Brain microvascular endothelial cell (primary cell): ENCODE measurements at regions not wholly inside any gene's neighbourhood (a gene's known extent, or its start where the extent isn't known, plus 50 kb on each side); places are given as distances from the start of the nearest gene placed in this dataset.
"Not testable (repeated sequence)": the region's sequence is repeated elsewhere in the genome, so short reads cannot be mapped to it uniquely, and the experiment has no call there.

Source experiments
- DNase-seq: peaks from one replicate; pipeline ENCODE4 v3.0.0-alpha.2; 2020
- H3K27ac ChIP-seq: fragments of 250-450 bp; sonication (Bioruptor Pico); 2 replicates; pipeline ENCODE4 v1.5.1; 2020; ENCODE audit warnings: mild to moderate bottlenecking, moderate library complexity
- H3K27me3 ChIP-seq: fragments of 250-450 bp; sonication (Bioruptor Pico); replicated peaks from 2 replicates; pipeline ENCODE4 v1.5.1; 2020; ENCODE audit warnings: mild to moderate bottlenecking
- H3K36me3 ChIP-seq: fragments of 250-450 bp; sonication (Bioruptor Pico); replicated peaks from 2 replicates; pipeline ENCODE4 v1.5.1; 2020; ENCODE audit warnings: mild to moderate bottlenecking
- H3K4me3 ChIP-seq: 2 replicates; pipeline ENCODE4 v1.5.1; 2011; ENCODE audit warnings: low read depth, mild to moderate bottlenecking, control low read depth, low read length, moderate library complexity
- in situ Hi-C: cut with HindIII; loops from 2 replicates; pipeline ENCODE4 v1.10.0; 2017; ENCODE audit warnings: low sequenced_read_pairs, low pct_ligation_motif_present
- TF ChIP-seq, protein P1 (sequence below): IDR thresholded peaks from 2 replicates; pipeline ENCODE4 v1.5.1; 2011; ENCODE audit warnings: low read depth, mild to moderate bottlenecking, moderate library complexity, low read length, control low read depth, inconsistent platforms; ENCODE audit errors: missing control alignments

DNA sequence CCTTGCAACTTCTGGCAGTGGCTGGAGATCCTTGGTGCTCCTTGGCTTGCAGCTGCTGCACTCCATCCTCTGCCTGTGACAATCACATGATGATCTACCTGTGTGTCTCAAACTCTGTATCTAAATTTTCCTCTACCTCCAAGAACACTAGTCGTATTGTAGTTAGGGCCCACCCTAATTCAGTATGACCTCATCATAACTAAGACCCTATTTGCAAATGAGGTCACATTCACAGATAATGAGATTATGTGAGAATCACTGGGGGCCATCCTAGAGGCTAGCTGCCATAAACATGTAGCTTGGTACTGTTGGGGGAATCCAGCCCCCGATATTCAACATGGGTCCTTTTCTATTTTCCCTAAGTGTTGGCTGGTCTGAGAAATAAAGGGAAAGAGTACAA, 183.0 kb upstream of the SMLR1 start:
- DNase-seq = no peak
- Histone ChIP-seq H3K27ac (no peak overlapping the region), H3K4me3 (no peak overlapping the region), H3K27me3 (no peaks in the 10 kb centered on the region), H3K36me3 (no peaks in the 10 kb centered on the region)
- in situ Hi-C loops = no loop called here
- TF ChIP-seq, protein P1, sequence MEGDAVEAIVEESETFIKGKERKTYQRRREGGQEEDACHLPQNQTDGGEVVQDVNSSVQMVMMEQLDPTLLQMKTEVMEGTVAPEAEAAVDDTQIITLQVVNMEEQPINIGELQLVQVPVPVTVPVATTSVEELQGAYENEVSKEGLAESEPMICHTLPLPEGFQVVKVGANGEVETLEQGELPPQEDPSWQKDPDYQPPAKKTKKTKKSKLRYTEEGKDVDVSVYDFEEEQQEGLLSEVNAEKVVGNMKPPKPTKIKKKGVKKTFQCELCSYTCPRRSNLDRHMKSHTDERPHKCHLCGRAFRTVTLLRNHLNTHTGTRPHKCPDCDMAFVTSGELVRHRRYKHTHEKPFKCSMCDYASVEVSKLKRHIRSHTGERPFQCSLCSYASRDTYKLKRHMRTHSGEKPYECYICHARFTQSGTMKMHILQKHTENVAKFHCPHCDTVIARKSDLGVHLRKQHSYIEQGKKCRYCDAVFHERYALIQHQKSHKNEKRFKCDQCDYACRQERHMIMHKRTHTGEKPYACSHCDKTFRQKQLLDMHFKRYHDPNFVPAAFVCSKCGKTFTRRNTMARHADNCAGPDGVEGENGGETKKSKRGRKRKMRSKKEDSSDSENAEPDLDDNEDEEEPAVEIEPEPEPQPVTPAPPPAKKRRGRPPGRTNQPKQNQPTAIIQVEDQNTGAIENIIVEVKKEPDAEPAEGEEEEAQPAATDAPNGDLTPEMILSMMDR = no peak

DNA sequence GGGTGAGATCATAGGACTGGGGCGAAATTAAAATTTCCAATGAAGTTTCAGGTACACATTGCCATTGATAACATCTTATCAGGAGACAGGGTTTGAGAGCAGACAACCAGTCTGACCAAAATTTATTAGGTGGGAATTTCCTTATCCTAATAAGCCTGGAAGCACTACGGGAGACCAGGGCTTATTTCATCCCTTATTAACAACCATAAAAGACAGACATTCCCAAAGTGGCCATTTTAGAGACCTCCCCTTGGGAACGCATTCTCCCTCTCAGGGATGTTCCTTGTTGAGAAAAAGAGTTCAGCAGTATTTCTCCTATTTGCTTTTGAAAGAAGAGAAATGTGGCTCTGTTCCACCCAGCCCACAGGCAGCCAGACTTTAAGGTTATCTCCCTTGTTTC, 182.4 kb upstream of the SMLR1 start:
- H3K27ac ChIP-seq, H3K27me3 ChIP-seq, H3K4me3 ChIP-seq, in situ Hi-C loops, H3K36me3 ChIP-seq, DNase-seq: not testable (repeated sequence)

DNA sequence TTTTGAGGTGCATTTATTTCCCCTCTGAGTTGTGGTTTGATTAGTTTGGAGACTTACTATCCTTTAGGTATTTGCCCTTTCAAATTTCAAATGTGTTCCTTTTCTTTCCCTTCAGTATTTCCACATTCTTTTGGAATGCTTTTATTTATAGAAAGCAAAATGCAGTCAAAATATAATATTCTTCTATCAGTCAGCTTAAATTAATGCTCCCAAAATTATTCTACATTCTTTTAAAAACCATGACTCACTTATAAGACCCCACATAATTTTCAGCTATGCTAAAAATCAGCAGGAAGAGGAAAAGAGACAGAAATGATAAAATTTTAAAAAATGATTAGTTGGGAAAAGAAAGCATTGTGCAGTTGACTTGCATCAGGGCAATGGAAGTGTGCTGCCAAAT, 180.0 kb upstream of the SMLR1 start:
- DNase-seq = no peak
- H3K36me3 ChIP-seq = no peaks in the 10 kb centered on the region
- in situ Hi-C loops = no loop called here
- H3K4me3 ChIP-seq = no peak overlapping the region
- H3K27ac ChIP-seq = no peak overlapping the region
- H3K27me3 ChIP-seq = no peaks in the 10 kb centered on the region
- TF ChIP-seq, protein P1 = no peak

DNA sequence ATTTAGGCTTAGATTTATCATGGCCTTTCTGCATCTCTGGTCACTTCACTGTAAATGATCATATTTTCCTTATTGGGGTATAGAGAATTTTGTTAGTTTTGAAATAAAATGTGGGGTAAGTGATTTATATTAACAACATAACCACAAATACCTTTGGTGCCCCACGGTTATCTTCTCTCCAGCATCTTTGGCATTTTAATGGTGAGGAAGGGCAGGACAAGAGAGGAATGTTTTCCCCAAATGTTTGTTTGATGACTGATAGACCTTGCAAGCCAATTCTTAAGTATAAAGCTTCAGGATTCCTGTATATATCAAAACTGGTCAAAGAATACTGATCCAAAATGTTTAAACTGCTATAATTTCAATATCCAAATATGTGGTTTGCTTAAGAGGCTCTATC, 171.6 kb upstream of the SMLR1 start:
- DNase-seq = no peak
- H3K4me3 ChIP-seq = no peak overlapping the region
- no peaks in the 10 kb centered on the region for H3K27me3 ChIP-seq
- in situ Hi-C loops = no loop called here
- H3K36me3 ChIP-seq = no peaks in the 10 kb centered on the region
- no peak overlapping the region for H3K27ac ChIP-seq
- TF ChIP-seq, protein P1 = no peak

DNA sequence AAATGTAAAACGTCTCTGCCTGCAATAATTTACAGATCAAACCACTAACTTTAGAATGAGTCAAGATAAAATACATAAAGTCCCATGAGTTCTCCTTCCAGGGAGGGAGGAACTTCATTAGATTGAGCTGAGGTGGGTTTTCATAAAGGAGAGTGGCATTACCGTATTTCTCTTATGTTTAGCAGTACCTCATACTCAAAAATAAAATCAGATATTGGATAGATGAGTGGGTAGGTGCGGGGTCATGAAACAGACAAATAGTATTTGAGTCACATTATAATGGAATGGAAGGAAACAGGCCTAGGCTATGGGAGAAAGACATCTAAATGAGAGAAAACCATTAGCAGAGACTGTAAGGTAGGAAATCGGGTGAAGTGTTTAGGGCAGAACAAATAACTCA, 166.1 kb upstream of the SMLR1 start:
- no peak for DNase-seq
- in situ Hi-C loops = no loop called here
- H3K36me3 ChIP-seq = no peaks in the 10 kb centered on the region

DNA sequence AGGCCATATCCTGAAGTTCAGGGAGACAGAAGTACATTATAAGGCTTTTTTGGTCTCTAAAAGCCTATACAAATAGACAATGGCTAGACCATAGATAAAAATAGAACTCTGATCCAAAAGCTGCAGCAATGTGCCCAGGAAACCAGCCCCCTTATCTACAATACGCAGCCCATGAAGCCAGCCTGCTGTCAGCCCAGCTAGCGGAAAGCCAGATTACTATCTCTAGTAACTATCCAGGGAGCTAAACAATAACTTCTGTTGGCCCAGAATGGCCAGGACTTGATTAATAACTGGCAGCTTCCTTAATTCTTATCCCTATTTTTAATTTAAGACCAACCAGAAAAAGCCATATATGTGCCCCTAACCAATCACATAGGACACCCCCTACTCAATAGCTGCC, 160.4 kb upstream of the SMLR1 start:
- TF ChIP-seq, protein P1 = no peak
- no peak for DNase-seq
- Histone ChIP-seq H3K36me3 (no peaks in the 10 kb centered on the region), H3K4me3 (no peak overlapping the region), H3K27ac (no peak overlapping the region), H3K27me3 (no peaks in the 10 kb centered on the region)
- in situ Hi-C loops = no loop called here

More for the DNA sequence above, 166.1 kb upstream of the SMLR1 start:
- Histone ChIP-seq H3K4me3 (no peak overlapping the region), H3K27me3 (no peaks in the 10 kb centered on the region), H3K27ac (no peak overlapping the region)
- TF ChIP-seq, protein P1 = no peak
